ENCODE measurements at regions not wholly inside any gene's neighbourhood (a gene's known extent, or its start where the extent isn't known, plus 50 kb on each side); places are given as distances from the start of the nearest gene placed in this dataset.

DNA sequence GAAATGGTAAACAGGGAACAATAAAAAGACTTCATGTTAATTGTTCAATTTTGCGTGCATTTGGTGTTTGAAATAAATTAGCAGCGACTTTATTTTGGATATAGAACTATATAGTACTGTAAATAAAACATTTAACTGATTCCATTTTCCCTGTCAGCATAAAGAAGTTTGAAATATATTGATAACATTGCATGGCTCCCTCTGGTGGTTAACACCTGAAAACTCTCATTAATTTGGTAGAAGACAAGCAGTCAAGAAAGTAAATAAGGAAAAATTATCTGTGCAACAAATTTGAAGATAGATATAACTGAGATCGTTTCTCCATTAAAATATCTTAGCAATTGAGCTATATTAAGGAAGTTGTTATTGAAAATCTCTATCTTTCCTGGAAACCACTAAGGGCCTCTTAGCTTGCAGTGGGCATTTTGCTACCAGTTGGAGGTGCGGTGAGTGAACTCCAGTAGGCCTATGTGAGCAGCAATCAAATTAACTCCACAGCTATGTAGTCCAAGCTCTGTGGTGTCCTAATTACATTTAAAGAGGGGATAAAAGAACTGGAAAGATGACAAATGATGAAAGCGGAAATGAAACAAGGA is 435.7 kb upstream of the FKBP1C start:
- TF ChIP-seq EZH2 (IDR thresholded peaks at IDR 0.05) (no peak), POLR2AphosphoS5 (IDR thresholded peaks at IDR 0.05; ENCODE audit: borderline replicate concordance, low read depth, low read length) (no peak)
